Esophagus muscularis mucosa (tissue), 4 donors: ENCODE measurements at regions not wholly inside any gene's neighbourhood (a gene's known extent, or its start where the extent isn't known, plus 50 kb on each side); places are given as distances from the start of the nearest gene placed in this dataset.
"Not testable (repeated sequence)": the region's sequence is repeated elsewhere in the genome, so short reads cannot be mapped to it uniquely, and the experiment has no call there.

Experiments
- DNase-seq: peaks from one replicate; pipeline ENCODE4 v3.0.0-alpha.2; 2017; ENCODE audit errors: extremely low spot score
- H3K27ac ChIP-seq, 4 donors: fragments of 200-600 bp; sonication (generic); replicated peaks in 1 of 4; 1 replicate in 3 of 4; 2 replicates in 1 of 4; pipeline ENCODE4 v1.5.1; 2016 to 2019; ENCODE audit warnings: mild to moderate bottlenecking in 1 of 4
- H3K27me3 ChIP-seq, 4 donors: fragments of 200-600 bp; sonication (generic); one replicate each; pipeline versions ENCODE4 v1.5.1 to v1.6.0; 2016 to 2019
- H3K36me3 ChIP-seq, 4 donors: fragments of 200-600 bp; sonication (generic); one replicate each; pipeline ENCODE4 v1.5.1; 2016 to 2019
- H3K4me1 ChIP-seq, 4 donors: fragments of 200-600 bp; sonication (generic); one replicate each; pipeline ENCODE4 v1.5.1; 2016 to 2019
- H3K4me3 ChIP-seq, 4 donors: fragments of 200-600 bp; sonication (generic); 1 replicate in 2 of 4; 2 replicates in 2 of 4; pipeline ENCODE4 v1.5.1; 2016 to 2019; ENCODE audit warnings: mild to moderate bottlenecking in 4 of 4, moderate library complexity in 1 of 4
- H3K9me3 ChIP-seq, 4 donors: fragments of 200-600 bp; sonication (generic); 1 replicate in 3 of 4; 2 replicates in 1 of 4; pipeline ENCODE4 v1.5.1; 2016 to 2019
- EP300 ChIP-seq: sonication (generic); formaldehyde crosslinking; IDR thresholded peaks from one replicate; pipeline ENCODE4 v1.6.1; 2017; ENCODE audit warnings: antibody characterized with exemption
- POLR2A ChIP-seq: fragments of 450-650 bp; IDR thresholded peaks from one replicate; pipeline ENCODE4 v1.6.1; 2017; ENCODE audit warnings: antibody characterized with exemption, moderate library complexity, mild to moderate bottlenecking, low read depth
- POLR2AphosphoS5 ChIP-seq, 2 donors: sonication (generic); formaldehyde crosslinking; IDR thresholded peaks; one replicate each; pipeline ENCODE4 v1.6.1; 2017; ENCODE audit warnings: antibody characterized with exemption in 2 of 2
- WGBS: methylation state at CpG from one replicate; pipeline ENCODE4 v1.1.5; 2018; 5-methylcytosine and 5-hydroxymethylcytosine counted together
- intact Hi-C: fragments of 100-400 bp; cut with DNase I; formaldehyde crosslinking; loops from one replicate; pipeline ENCODE4 v1.15.1; 2023
- TF ChIP-seq, protein P1 (sequence below), 3 experiments: fragments of 200-600 bp in 2 of 3; fragments of 450-650 bp in 1 of 3; sonication (generic) in 2 of 3; IDR thresholded peaks; one replicate each; pipeline ENCODE4 v1.5.1; 2017 to 2019; ENCODE audit warnings: antibody characterized with exemption in 3 of 3, mild to moderate bottlenecking in 2 of 3, moderate library complexity in 1 of 3

DNA sequence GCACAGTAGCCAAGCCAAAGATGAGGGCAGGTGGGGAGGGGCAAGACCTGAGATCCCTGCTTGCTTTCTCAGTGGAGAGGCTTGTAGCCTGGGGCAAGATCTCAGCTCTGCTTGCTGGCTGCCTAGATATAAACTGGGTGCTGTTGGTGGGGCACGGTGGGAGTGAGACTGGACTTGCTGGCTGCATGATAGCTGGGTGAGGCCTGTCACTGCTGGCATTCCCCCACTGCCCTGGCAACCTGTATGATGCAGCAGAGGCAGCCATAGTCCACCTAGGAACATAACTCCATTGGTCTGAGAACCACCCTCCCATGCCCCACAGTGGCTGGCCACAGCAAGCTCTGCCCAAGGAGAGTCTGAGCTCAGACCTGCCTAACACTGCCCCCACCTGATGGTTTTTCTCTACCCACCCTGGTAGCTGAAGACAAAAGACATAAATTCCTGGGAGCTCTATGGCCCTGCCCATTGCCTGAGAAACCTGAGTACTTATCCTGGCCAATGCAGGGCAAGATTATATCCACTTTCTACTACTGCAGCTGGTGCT is 261.9 kb upstream of the DEPDC1 start:
- DNase-seq: no peak

DNA sequence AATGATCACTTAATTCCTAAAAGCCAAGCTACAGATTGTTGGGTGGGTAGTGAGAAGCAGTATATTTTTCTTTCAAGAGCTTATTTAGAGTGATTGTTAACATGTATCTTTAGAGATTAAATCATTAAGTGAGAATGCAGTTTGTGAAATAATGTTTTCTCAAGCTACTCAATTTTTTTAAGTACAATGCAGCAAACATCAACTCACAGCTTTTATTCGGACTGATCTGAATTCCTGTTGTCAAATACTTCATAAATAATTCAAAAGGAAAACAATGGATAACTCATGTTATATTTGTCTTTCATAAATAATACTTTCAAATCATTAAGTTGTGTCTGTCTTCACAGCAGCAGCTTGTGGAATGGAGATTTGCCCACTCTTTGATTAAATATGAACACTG is 271.1 kb upstream of the DEPDC1 start:
- 37% methylated on average over 1 of the region's 1 CpG for WGBS
- H3K27ac ChIP-seq: no peak overlapping the region
- H3K27me3 ChIP-seq: no peaks in the 10 kb centered on the region
- no peaks in the 10 kb centered on the region for H3K4me1 ChIP-seq
- TF ChIP-seq EP300 (no peak), POLR2A (no peak), POLR2AphosphoS5 (IDR thresholded peaks at IDR 0.05) (no peak)
- TF ChIP-seq, protein P1, sequence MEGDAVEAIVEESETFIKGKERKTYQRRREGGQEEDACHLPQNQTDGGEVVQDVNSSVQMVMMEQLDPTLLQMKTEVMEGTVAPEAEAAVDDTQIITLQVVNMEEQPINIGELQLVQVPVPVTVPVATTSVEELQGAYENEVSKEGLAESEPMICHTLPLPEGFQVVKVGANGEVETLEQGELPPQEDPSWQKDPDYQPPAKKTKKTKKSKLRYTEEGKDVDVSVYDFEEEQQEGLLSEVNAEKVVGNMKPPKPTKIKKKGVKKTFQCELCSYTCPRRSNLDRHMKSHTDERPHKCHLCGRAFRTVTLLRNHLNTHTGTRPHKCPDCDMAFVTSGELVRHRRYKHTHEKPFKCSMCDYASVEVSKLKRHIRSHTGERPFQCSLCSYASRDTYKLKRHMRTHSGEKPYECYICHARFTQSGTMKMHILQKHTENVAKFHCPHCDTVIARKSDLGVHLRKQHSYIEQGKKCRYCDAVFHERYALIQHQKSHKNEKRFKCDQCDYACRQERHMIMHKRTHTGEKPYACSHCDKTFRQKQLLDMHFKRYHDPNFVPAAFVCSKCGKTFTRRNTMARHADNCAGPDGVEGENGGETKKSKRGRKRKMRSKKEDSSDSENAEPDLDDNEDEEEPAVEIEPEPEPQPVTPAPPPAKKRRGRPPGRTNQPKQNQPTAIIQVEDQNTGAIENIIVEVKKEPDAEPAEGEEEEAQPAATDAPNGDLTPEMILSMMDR (IDR thresholded peaks at IDR 0.05): no peak
- H3K36me3 ChIP-seq: no peaks in the 10 kb centered on the region
- no peak overlapping the region for H3K4me3 ChIP-seq
- intact Hi-C loops: no loop called here
- DNase-seq: no peak
- peaks cover 0 to 8% (median 8%) of the 10 kb centered on the region in 4 donors for H3K9me3 ChIP-seq

More for the DNA sequence above, 261.9 kb upstream of the DEPDC1 start:
- Histone ChIP-seq H3K9me3 (peaks cover 0 to 9% (median 5%) of the 10 kb centered on the region in 4 donors), H3K27ac (no peak overlapping the region), H3K4me1 (no peaks in the 10 kb centered on the region), H3K27me3 (no peaks in the 10 kb centered on the region), H3K36me3 (no peaks in the 10 kb centered on the region), H3K4me3 (no peak overlapping the region)
- WGBS: 100% methylated on average over 1 of the region's 1 CpG
- no peak for TF ChIP-seq POLR2AphosphoS5 (IDR thresholded peaks at IDR 0.05)
- TF ChIP-seq, protein P1 (IDR thresholded peaks at IDR 0.05): no peak
- no peak for TF ChIP-seq POLR2A
- TF ChIP-seq EP300: no peak
- intact Hi-C loops: no loop called here

DNA sequence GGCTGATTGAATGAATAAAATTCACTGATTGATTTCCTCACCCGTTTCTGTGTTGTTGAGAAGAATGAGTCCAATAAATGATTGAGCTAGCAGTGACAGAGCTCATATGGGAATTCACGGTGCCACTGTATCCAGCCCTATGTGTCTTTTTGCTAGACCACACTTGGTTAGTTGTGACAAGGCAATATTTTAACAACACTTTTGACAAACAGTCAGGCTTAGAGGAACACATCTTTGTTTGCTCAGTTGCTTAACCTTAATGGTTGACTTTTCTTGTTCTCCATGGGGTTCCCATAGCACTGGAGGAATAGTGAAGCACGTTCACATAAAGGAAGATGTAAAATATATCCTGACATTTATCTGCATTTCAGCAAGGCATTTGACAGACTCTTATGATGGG is 273.9 kb upstream of the DEPDC1 start:
- intact Hi-C loops: no loop called here
- TF ChIP-seq, protein P1 (IDR thresholded peaks at IDR 0.05): no peak
- TF ChIP-seq POLR2AphosphoS5 (IDR thresholded peaks at IDR 0.05) (no peak), EP300 (no peak), POLR2A (no peak)
- WGBS: 94% methylated on average over 3 of the region's 3 CpGs
- no peak for DNase-seq
- Histone ChIP-seq H3K4me3 (no peak overlapping the region), H3K27me3 (no peaks in the 10 kb centered on the region), H3K4me1 (no peaks in the 10 kb centered on the region), H3K27ac (no peak overlapping the region), H3K36me3 (no peaks in the 10 kb centered on the region), H3K9me3 (peaks cover 0 to 5% (median 2%) of the 10 kb centered on the region in 4 donors)

GRCh38 chr1:68777851-68778250 is 281.0 kb upstream of the DEPDC1 start:
- no peak overlapping the region for H3K4me3 ChIP-seq
- 59% methylated on average over 3 of the region's 3 CpGs for WGBS
- no peak for DNase-seq
- TF ChIP-seq POLR2A: no peak
- TF ChIP-seq, protein P1 (IDR thresholded peaks at IDR 0.05): no peak
- TF ChIP-seq EP300: no peak
- TF ChIP-seq POLR2AphosphoS5 (IDR thresholded peaks at IDR 0.05): no peak
- intact Hi-C loops: no loop called here
- no peaks in the 10 kb centered on the region for H3K4me1 ChIP-seq
- H3K9me3 ChIP-seq: peaks cover 0 to 7% (median 2%) of the 10 kb centered on the region in 4 donors
- no peaks in the 10 kb centered on the region for H3K27me3 ChIP-seq
- H3K27ac ChIP-seq: no peak overlapping the region
- no peaks in the 10 kb centered on the region for H3K36me3 ChIP-seq

- H3K36me3 ChIP-seq, H3K27ac ChIP-seq, H3K9me3 ChIP-seq, intact Hi-C loops, H3K4me3 ChIP-seq, H3K27me3 ChIP-seq, DNase-seq, H3K4me1 ChIP-seq: not testable (repeated sequence)
- 90% methylated on average over 1 of the region's 1 CpG for WGBS
These were observed 283.0 kb upstream of the DEPDC1 start for GRCh38 chr1:68779841-68780240.
